HEK293 (cell line): ENCODE measurements at regions not wholly inside any gene's neighbourhood (a gene's known extent, or its start where the extent isn't known, plus 50 kb on each side); places are given as distances from the start of the nearest gene placed in this dataset.

Experiments used
- CTCF ChIA-PET: fragments of 350-600 bp; formaldehyde crosslinking; extraction: SDS; loops from one replicate; lab custom pipeline; 2021; ENCODE audit warnings: antibody characterized with exemption; lab: Yijun Ruan, JAX
- POLR2A ChIA-PET: fragments of 300-600 bp; formaldehyde crosslinking; extraction: SDS; loops from one replicate; lab custom pipeline; 2020; ENCODE audit warnings: antibody characterized with exemption, inconsistent platforms; lab: Yijun Ruan, JAX
- H3K27ac ChIP-seq: fragments of 200-500 bp; sonication (Bioruptor generic); 2 replicates; pipeline ENCODE4 v1.5.1; 2014; ENCODE audit warnings: low read depth, low read length, control low read depth, inconsistent platforms; ENCODE audit errors: extremely low read depth
- H3K36me3 ChIP-seq, 2 experiments: fragments of 200-500 bp in 1 of 2; sonication (Bioruptor generic) in 1 of 2; 1 replicate in 1 of 2; 2 replicates in 1 of 2; pipeline ENCODE4 v1.5.1; 2014 to 2017; ENCODE audit warnings: inconsistent platforms in 2 of 2, low read length in 2 of 2; ENCODE audit not compliant: control insufficient read depth in 2 of 2, insufficient read depth in 1 of 2
- H3K4me1 ChIP-seq: fragments of 200-500 bp; sonication (Bioruptor generic); 2 replicates; pipeline ENCODE4 v1.5.1; 2014; ENCODE audit warnings: mild to moderate bottlenecking, low read length, inconsistent platforms; ENCODE audit not compliant: control insufficient read depth, insufficient read depth
- H3K4me3 ChIP-seq: 2 replicates; pipeline ENCODE4 v1.5.1; 2011; ENCODE audit warnings: low read depth, mild to moderate bottlenecking, control low read depth, low read length, moderate library complexity
- H3K9me3 ChIP-seq: fragments of 200-500 bp; sonication (Bioruptor generic); 2 replicates; pipeline ENCODE4 v1.5.1; 2014; ENCODE audit warnings: low read depth, low read length, inconsistent platforms; ENCODE audit not compliant: control insufficient read depth, insufficient read depth
- GLI4 ChIP-seq: fragments of 450-650 bp; formaldehyde crosslinking; IDR thresholded peaks from 2 replicates; pipeline ENCODE4 v1.5.1; 2016; ENCODE audit warnings: missing biosample characterization, missing genetic modification characterization
- RBAK ChIP-seq: fragments of 450-650 bp; formaldehyde crosslinking; IDR thresholded peaks from 2 replicates; pipeline ENCODE4 v1.5.1; 2016; ENCODE audit warnings: missing biosample characterization, missing genetic modification characterization
- SALL2 ChIP-seq: fragments of 450-650 bp; formaldehyde crosslinking; IDR thresholded peaks from 2 replicates; pipeline ENCODE4 v1.5.0; 2017; ENCODE audit warnings: missing biosample characterization, mild to moderate bottlenecking, missing genetic modification characterization, borderline replicate concordance
- SP7 ChIP-seq: fragments of 450-650 bp; formaldehyde crosslinking; IDR thresholded peaks from 2 replicates; pipeline ENCODE4 v1.5.1; 2016; ENCODE audit warnings: missing biosample characterization, missing genetic modification characterization
- TCF7L2 ChIP-seq: IDR thresholded peaks from 2 replicates; pipeline ENCODE4 v1.6.1; 2011; ENCODE audit warnings: low read depth, mild to moderate bottlenecking, inconsistent platforms, low read length, moderate library complexity, borderline replicate concordance
- ZBTB17 ChIP-seq: fragments of 450-650 bp; formaldehyde crosslinking; IDR thresholded peaks from 2 replicates; pipeline ENCODE4 v1.5.1; 2016; ENCODE audit warnings: missing biosample characterization, missing genetic modification characterization
- ZBTB26 ChIP-seq: fragments of 450-650 bp; formaldehyde crosslinking; optimal IDR thresholded peaks from 2 replicates; pipeline ENCODE3; 2016; ENCODE audit warnings: missing biosample characterization, mild to moderate bottlenecking, missing genetic modification characterization
- ZBTB48 ChIP-seq: fragments of 450-650 bp; formaldehyde crosslinking; IDR thresholded peaks from 2 replicates; pipeline ENCODE4 v1.5.1; 2016; ENCODE audit warnings: missing biosample characterization, missing genetic modification characterization
- ZNF202 ChIP-seq: fragments of 450-650 bp; formaldehyde crosslinking; IDR thresholded peaks from 2 replicates; pipeline ENCODE4 v1.5.1; 2016; ENCODE audit warnings: missing biosample characterization, missing genetic modification characterization, borderline replicate concordance
- ZNF221 ChIP-seq: fragments of 450-650 bp; formaldehyde crosslinking; IDR thresholded peaks from 2 replicates; pipeline ENCODE4 v1.5.1; 2017; ENCODE audit warnings: missing biosample characterization, missing genetic modification characterization, borderline replicate concordance
- ZNF266 ChIP-seq: fragments of 450-650 bp; formaldehyde crosslinking; IDR thresholded peaks from 2 replicates; pipeline ENCODE4 v1.5.1; 2016; ENCODE audit warnings: missing biosample characterization, missing genetic modification characterization, low read depth
- ZNF274 ChIP-seq, 2 experiments: fragments of 200-500 bp in 1 of 2; fragments of 450-650 bp in 1 of 2; sonication (Bioruptor generic) in 1 of 2; formaldehyde crosslinking in 1 of 2; IDR thresholded peaks; 2 replicates each; pipeline versions ENCODE4 v1.5.1 to v1.6.1; 2014 to 2016; ENCODE audit warnings: borderline replicate concordance in 1 of 2, inconsistent platforms in 1 of 2, low read length in 1 of 2, missing biosample characterization in 1 of 2, missing genetic modification characterization in 1 of 2
- ZNF292 ChIP-seq: fragments of 450-650 bp; formaldehyde crosslinking; IDR thresholded peaks from 2 replicates; pipeline ENCODE4 v1.5.1; 2016; ENCODE audit warnings: low read depth, missing biosample characterization, missing genetic modification characterization, borderline replicate concordance
- ZNF37A ChIP-seq: fragments of 450-650 bp; IDR thresholded peaks from 2 replicates; pipeline ENCODE4 v1.5.1; 2018; ENCODE audit warnings: missing biosample characterization, missing genetic modification characterization
- ZNF426 ChIP-seq: fragments of 450-650 bp; formaldehyde crosslinking; IDR thresholded peaks from 2 replicates; pipeline ENCODE4 v1.5.1; 2017; ENCODE audit warnings: missing biosample characterization, missing genetic modification characterization, mild to moderate bottlenecking, inconsistent platforms, moderate library complexity
- ZNF610 ChIP-seq: fragments of 450-650 bp; formaldehyde crosslinking; IDR thresholded peaks from 2 replicates; pipeline ENCODE4 v1.5.1; 2016; ENCODE audit warnings: missing biosample characterization, missing genetic modification characterization, borderline replicate concordance
- ZNF621 ChIP-seq: fragments of 450-650 bp; formaldehyde crosslinking; IDR thresholded peaks from 2 replicates; pipeline ENCODE4 v1.5.1; 2017; ENCODE audit warnings: missing biosample characterization, missing genetic modification characterization
- ZNF76 ChIP-seq: fragments of 450-650 bp; formaldehyde crosslinking; IDR thresholded peaks from 2 replicates; pipeline ENCODE4; 2016; ENCODE audit warnings: low read depth, missing biosample characterization, missing genetic modification characterization, borderline replicate concordance
- ZNF777 ChIP-seq: fragments of 450-650 bp; formaldehyde crosslinking; IDR thresholded peaks from 2 replicates; pipeline ENCODE4 v1.5.1; 2017; ENCODE audit warnings: missing biosample characterization, missing genetic modification characterization, borderline replicate concordance
- ZNF785 ChIP-seq: fragments of 450-650 bp; formaldehyde crosslinking; IDR thresholded peaks from 2 replicates; pipeline ENCODE4 v1.5.1; 2016; ENCODE audit warnings: missing biosample characterization, missing genetic modification characterization
- ZSCAN16 ChIP-seq: fragments of 450-650 bp; formaldehyde crosslinking; IDR thresholded peaks from 2 replicates; pipeline ENCODE4 v1.5.1; 2016; ENCODE audit warnings: missing biosample characterization, missing genetic modification characterization
- TF ChIP-seq, protein P1 (sequence below): fragments of 450-650 bp; formaldehyde crosslinking; IDR thresholded peaks from 2 replicates; pipeline ENCODE4 v1.5.1; 2017; ENCODE audit warnings: missing biosample characterization, mild to moderate bottlenecking, missing genetic modification characterization, moderate library complexity
- TF ChIP-seq, protein P2 (sequence below): fragments of 450-650 bp; formaldehyde crosslinking; IDR thresholded peaks from 2 replicates; pipeline ENCODE4 v1.5.1; 2016; ENCODE audit warnings: missing biosample characterization, missing genetic modification characterization
- TF ChIP-seq, protein P3 (sequence below): fragments of 450-650 bp; formaldehyde crosslinking; IDR thresholded peaks from 2 replicates; pipeline ENCODE4 v1.5.1; 2017; ENCODE audit warnings: missing biosample characterization, missing genetic modification characterization
- TF ChIP-seq, protein P4 (sequence below): fragments of 450-650 bp; formaldehyde crosslinking; IDR thresholded peaks from 2 replicates; pipeline ENCODE4 v1.5.1; 2016; ENCODE audit warnings: missing biosample characterization, missing genetic modification characterization

GRCh38 chr1:162954824-162955223 lies 93.8 kb upstream of the CCDC190 start:
- Histone ChIP-seq H3K9me3 (no peaks in the 10 kb centered on the region), H3K36me3 (no peaks in the 10 kb centered on the region), H3K27ac (no peak overlapping the region), H3K4me1 (no peaks in the 10 kb centered on the region), H3K4me3 (no peak overlapping the region)
- TF ChIP-seq TCF7L2 (no peak), RBAK (tag by site-specific recombination) (no peak), SP7 (no peak), ZBTB48 (tag by site-specific recombination) (no peak), ZBTB17 (tag by site-specific recombination) (no peak), ZNF274 (IDR thresholded peaks at IDR 0.05; ENCODE audit: low read length) (no peak), ZNF274 (tag by site-specific recombination; IDR thresholded peaks at IDR 0.05; ENCODE audit: borderline replicate concordance) (no peak), ZNF202 (tag by site-specific recombination) (no peak), SALL2 (tag by site-specific recombination) (no peak), ZNF37A (tag by site-specific recombination) (no peak), ZNF76 (tag by site-specific recombination) (no peak)
- TF ChIP-seq, protein P1, sequence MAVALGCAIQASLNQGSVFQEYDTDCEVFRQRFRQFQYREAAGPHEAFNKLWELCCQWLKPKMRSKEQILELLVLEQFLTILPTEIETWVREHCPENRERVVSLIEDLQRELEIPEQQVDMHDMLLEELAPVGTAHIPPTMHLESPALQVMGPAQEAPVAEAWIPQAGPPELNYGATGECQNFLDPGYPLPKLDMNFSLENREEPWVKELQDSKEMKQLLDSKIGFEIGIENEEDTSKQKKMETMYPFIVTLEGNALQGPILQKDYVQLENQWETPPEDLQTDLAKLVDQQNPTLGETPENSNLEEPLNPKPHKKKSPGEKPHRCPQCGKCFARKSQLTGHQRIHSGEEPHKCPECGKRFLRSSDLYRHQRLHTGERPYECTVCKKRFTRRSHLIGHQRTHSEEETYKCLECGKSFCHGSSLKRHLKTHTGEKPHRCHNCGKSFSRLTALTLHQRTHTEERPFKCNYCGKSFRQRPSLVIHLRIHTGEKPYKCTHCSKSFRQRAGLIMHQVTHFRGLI (tag by site-specific recombination), result no peak
- TF ChIP-seq, protein P2, sequence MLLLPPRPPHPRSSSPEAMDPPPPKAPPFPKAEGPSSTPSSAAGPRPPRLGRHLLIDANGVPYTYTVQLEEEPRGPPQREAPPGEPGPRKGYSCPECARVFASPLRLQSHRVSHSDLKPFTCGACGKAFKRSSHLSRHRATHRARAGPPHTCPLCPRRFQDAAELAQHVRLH (tag by site-specific recombination), result no peak
- TF ChIP-seq, protein P3, sequence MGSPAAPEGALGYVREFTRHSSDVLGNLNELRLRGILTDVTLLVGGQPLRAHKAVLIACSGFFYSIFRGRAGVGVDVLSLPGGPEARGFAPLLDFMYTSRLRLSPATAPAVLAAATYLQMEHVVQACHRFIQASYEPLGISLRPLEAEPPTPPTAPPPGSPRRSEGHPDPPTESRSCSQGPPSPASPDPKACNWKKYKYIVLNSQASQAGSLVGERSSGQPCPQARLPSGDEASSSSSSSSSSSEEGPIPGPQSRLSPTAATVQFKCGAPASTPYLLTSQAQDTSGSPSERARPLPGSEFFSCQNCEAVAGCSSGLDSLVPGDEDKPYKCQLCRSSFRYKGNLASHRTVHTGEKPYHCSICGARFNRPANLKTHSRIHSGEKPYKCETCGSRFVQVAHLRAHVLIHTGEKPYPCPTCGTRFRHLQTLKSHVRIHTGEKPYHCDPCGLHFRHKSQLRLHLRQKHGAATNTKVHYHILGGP, result no peak
- POLR2A ChIA-PET, result no interaction called here
- CTCF ChIA-PET, result no interaction called here

GRCh38 chr1:162952956-162953355 lies 92.0 kb upstream of the CCDC190 start:
- Histone ChIP-seq H3K27ac (no peak overlapping the region), H3K9me3 (no peaks in the 10 kb centered on the region), H3K4me3 (no peak overlapping the region), H3K36me3 (no peaks in the 10 kb centered on the region), H3K4me1 (no peaks in the 10 kb centered on the region)
- ChIA-PET CTCF (no interaction called here), POLR2A (no interaction called here)
- TF ChIP-seq ZBTB26 (no peak), ZSCAN16 (no peak), ZNF777 (no peak), GLI4 (tag by site-specific recombination) (no peak), ZNF292 (tag by site-specific recombination) (no peak), ZNF221 (no peak), ZNF266 (tag by site-specific recombination) (no peak), ZNF610 (tag by site-specific recombination) (no peak), ZNF426 (no peak), ZNF621 (tag by site-specific recombination) (no peak), ZNF785 (tag by site-specific recombination) (no peak)
- TF ChIP-seq, protein P4, sequence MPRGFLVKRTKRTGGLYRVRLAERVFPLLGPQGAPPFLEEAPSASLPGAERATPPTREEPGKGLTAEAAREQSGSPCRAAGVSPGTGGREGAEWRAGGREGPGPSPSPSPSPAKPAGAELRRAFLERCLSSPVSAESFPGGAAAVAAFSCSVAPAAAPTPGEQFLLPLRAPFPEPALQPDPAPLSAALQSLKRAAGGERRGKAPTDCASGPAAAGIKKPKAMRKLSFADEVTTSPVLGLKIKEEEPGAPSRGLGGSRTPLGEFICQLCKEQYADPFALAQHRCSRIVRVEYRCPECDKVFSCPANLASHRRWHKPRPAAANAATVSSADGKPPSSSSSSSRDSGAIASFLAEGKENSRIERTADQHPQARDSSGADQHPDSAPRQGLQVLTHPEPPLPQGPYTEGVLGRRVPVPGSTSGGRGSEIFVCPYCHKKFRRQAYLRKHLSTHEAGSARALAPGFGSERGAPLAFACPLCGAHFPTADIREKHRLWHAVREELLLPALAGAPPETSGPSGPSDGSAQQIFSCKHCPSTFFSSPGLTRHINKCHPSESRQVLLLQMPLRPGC (tag by site-specific recombination), result no peak
- TF ChIP-seq, protein P3, result no peak
